Neural progenitor cell (in vitro differentiated cells): ENCODE measurements at regions not wholly inside any gene's neighbourhood (a gene's known extent, or its start where the extent isn't known, plus 50 kb on each side); places are given as distances from the start of the nearest gene placed in this dataset.

ENCODE experiments used
- CTCF ChIP-seq: fragments of 200-600 bp; sonication (generic); IDR thresholded peaks from 2 replicates; pipeline ENCODE4 v1.5.1; 2017; ENCODE audit warnings: antibody characterized with exemption, mild to moderate bottlenecking
- EZH2 ChIP-seq: fragments of 200-600 bp; sonication (generic); IDR thresholded peaks from 2 replicates; pipeline ENCODE4 v1.6.1; 2017; ENCODE audit warnings: antibody characterized with exemption, mild to moderate bottlenecking, moderate library complexity
- EZH2phosphoT487 ChIP-seq: fragments of 200-600 bp; sonication (generic); IDR thresholded peaks from 2 replicates; pipeline ENCODE4 v1.6.1; 2017; ENCODE audit warnings: antibody characterized with exemption

GRCh38 chr11:69874984-69875624, 55.9 kb upstream of the FGF3 start:
- TF ChIP-seq CTCF (no peak), EZH2phosphoT487 (no peak), EZH2 (no peak)
